SU-DHL-6 (cell line): ENCODE measurements at regions not wholly inside any gene's neighbourhood (a gene's known extent, or its start where the extent isn't known, plus 50 kb on each side); places are given as distances from the start of the nearest gene placed in this dataset.

ENCODE experiments used
- H2AFZ ChIP-seq: fragments of 200-600 bp; sonication (generic); 2 replicates; pipeline ENCODE4 v1.6.1; 2014; ENCODE audit warnings: low read depth, mild to moderate bottlenecking, moderate library complexity, mixed read lengths, antibody characterized with exemption, low read length; ENCODE audit not compliant: severe bottlenecking
- H3F3A ChIP-seq: fragments of 200-600 bp; shearing (Covaris generic); 2 replicates; pipeline ENCODE4 v1.6.0; 2016; ENCODE audit warnings: antibody characterized with exemption, mild to moderate bottlenecking; ENCODE audit not compliant: insufficient read depth
- H3K27ac ChIP-seq: fragments of 200-600 bp; sonication (generic); 2 replicates; pipeline ENCODE4 v1.5.1; 2016; ENCODE audit warnings: low read depth, mild to moderate bottlenecking, low read length, moderate library complexity, mixed read lengths
- H3K27me3 ChIP-seq: fragments of 200-600 bp; sonication (generic), shearing (Covaris generic); 2 replicates; pipeline ENCODE4 v1.6.0; 2014; ENCODE audit warnings: mild to moderate bottlenecking, low read length
- H3K36me3 ChIP-seq: fragments of 200-600 bp; sonication (generic); 2 replicates; pipeline ENCODE4 v1.6.1; 2014; ENCODE audit warnings: mild to moderate bottlenecking, low read length, mixed read lengths
- H3K4me2 ChIP-seq: fragments of 300-600, 200-600 bp; shearing (Covaris generic), sonication (generic); 2 replicates; pipeline ENCODE4 v1.6.0; 2014; ENCODE audit warnings: low read length, low read depth, mild to moderate bottlenecking; ENCODE audit not compliant: poor library complexity, severe bottlenecking
- H3K4me3 ChIP-seq: fragments of 200-600 bp; sonication (generic); 2 replicates; pipeline ENCODE4 v1.5.1; 2014; ENCODE audit warnings: antibody characterized with exemption, low read length, mild to moderate bottlenecking, mixed read lengths; ENCODE audit not compliant: insufficient read depth, poor library complexity, severe bottlenecking
- H3K79me2 ChIP-seq: fragments of 200-600 bp; sonication (generic); 2 replicates; pipeline ENCODE4 v1.6.1; 2014; ENCODE audit warnings: mild to moderate bottlenecking, low read length, moderate library complexity; ENCODE audit not compliant: insufficient read depth
- H3K9ac ChIP-seq: fragments of 200-600 bp; sonication (generic); 2 replicates; pipeline ENCODE4 v1.7.0; 2014; ENCODE audit warnings: mild to moderate bottlenecking, low read length
- H3K9me2 ChIP-seq: fragments of 200-600 bp; sonication (generic); replicated peaks from 2 replicates; pipeline ENCODE4 v1.6.1; 2014; ENCODE audit warnings: low read length; ENCODE audit not compliant: insufficient read depth
- H3K9me3 ChIP-seq: fragments of 200-600 bp; sonication (generic); 2 replicates; pipeline ENCODE4 v1.6.1; 2014; ENCODE audit warnings: low read length, mixed read lengths; ENCODE audit not compliant: insufficient read depth
- H4K20me1 ChIP-seq: fragments of 200-600 bp; sonication (generic); 2 replicates; pipeline ENCODE4 v1.6.1; 2014; ENCODE audit warnings: low read depth, mild to moderate bottlenecking, antibody characterized with exemption, low read length, moderate library complexity, mixed read lengths
- CTCF ChIP-seq: fragments of 200-600 bp; sonication (generic); IDR thresholded peaks from one replicate; pipeline ENCODE4 v1.5.1; 2017; ENCODE audit warnings: antibody characterized with exemption, mild to moderate bottlenecking, low read length, moderate library complexity; ENCODE audit not compliant: insufficient read depth, poor library complexity, severe bottlenecking
- EZH2phosphoT487 ChIP-seq: fragments of 200-600 bp; sonication (generic), shearing (Covaris generic); conservative IDR thresholded peaks from 2 replicates; pipeline ENCODE4 v1.6.1; 2018; ENCODE audit warnings: mild to moderate bottlenecking, antibody characterized with exemption, low read length, moderate library complexity, mixed read lengths

- no peaks in the 10 kb centered on the region for H3K36me3 ChIP-seq
- no peaks in the 10 kb centered on the region for H3K9me3 ChIP-seq
- no peak overlapping the region for H3K27ac ChIP-seq
- H3F3A ChIP-seq, result no peaks in the 10 kb centered on the region
- H3K79me2 ChIP-seq, result no peaks in the 10 kb centered on the region
- no peak overlapping the region for H3K9ac ChIP-seq
- TF ChIP-seq CTCF (no peak), EZH2phosphoT487 (no peak)
- no peak overlapping the region for H3K4me2 ChIP-seq
- no peaks in the 10 kb centered on the region for H3K9me2 ChIP-seq
- H2AFZ ChIP-seq, result no peak overlapping the region
- H3K27me3 ChIP-seq, result no peaks in the 10 kb centered on the region
- H3K4me3 ChIP-seq, result no peak overlapping the region
- no peaks in the 10 kb centered on the region for H4K20me1 ChIP-seq
Observed at GRCh38 chr15:81890496-81890895, 155.3 kb downstream of the MEX3B start.

DNA sequence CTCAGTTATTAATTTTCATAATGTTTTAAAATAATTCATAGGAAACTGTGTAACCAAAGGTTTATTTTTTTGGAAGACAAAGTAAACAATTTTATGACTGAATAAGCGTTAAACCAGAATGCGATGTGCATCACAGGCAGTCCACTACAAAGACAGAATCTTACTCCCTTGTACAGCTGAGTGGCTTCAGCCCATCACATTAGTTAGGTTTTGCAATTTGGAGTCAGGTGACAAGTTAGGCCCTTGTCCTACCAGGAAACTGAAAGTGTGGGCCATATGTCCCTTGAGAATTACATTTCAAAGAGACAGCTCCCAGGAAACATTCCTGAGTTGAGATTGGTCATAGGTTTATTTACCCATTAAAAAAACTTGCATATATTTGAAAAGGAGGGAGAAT lies 156.3 kb downstream of the MEX3B start:
- TF ChIP-seq CTCF, result no peak
- no peak for TF ChIP-seq EZH2phosphoT487
- Histone ChIP-seq H3K9me3 (no peaks in the 10 kb centered on the region), H3K36me3 (no peaks in the 10 kb centered on the region), H4K20me1 (no peaks in the 10 kb centered on the region), H2AFZ (no peak overlapping the region), H3K4me2 (no peak overlapping the region), H3F3A (no peaks in the 10 kb centered on the region), H3K9ac (no peak overlapping the region), H3K4me3 (no peak overlapping the region), H3K9me2 (no peaks in the 10 kb centered on the region), H3K79me2 (no peaks in the 10 kb centered on the region), H3K27me3 (no peaks in the 10 kb centered on the region), H3K27ac (no peak overlapping the region)

GRCh38 chr15:81888748-81889484 lies 156.9 kb downstream of the MEX3B start:
- H3K4me3 ChIP-seq, result no peak overlapping the region
- H3K27me3 ChIP-seq, result no peaks in the 10 kb centered on the region
- H3K9me2 ChIP-seq, result no peaks in the 10 kb centered on the region
- H2AFZ ChIP-seq, result no peak overlapping the region
- H4K20me1 ChIP-seq, result no peaks in the 10 kb centered on the region
- H3K9me3 ChIP-seq, result no peaks in the 10 kb centered on the region
- no peak overlapping the region for H3K9ac ChIP-seq
- no peak overlapping the region for H3K27ac ChIP-seq
- no peaks in the 10 kb centered on the region for H3K36me3 ChIP-seq
- TF ChIP-seq CTCF (no peak), EZH2phosphoT487 (no peak)
- no peaks in the 10 kb centered on the region for H3F3A ChIP-seq
- no peak overlapping the region for H3K4me2 ChIP-seq
- no peaks in the 10 kb centered on the region for H3K79me2 ChIP-seq
